ENCODE measurements at regions not wholly inside any gene's neighbourhood (a gene's known extent, or its start where the extent isn't known, plus 50 kb on each side); places are given as distances from the start of the nearest gene placed in this dataset.

- TF ChIP-seq CTCF (conservative IDR thresholded peaks at IDR 0.05; ENCODE audit: low read depth, low read length) (no peak), EZH2 (IDR thresholded peaks at IDR 0.05; ENCODE audit: borderline replicate concordance, low read depth, low read length, poor library complexity, severe bottlenecking) (no peak)
These were observed 107.8 kb upstream of the FOXD3 start for GRCh38 chr1:63214553-63214952.

All from A673 (cell line).